ENCODE measurements at regions not wholly inside any gene's neighbourhood (a gene's known extent, or its start where the extent isn't known, plus 50 kb on each side); places are given as distances from the start of the nearest gene placed in this dataset.

- Histone ChIP-seq H3K36me3 (ENCODE audit: low read depth, low read length) (no peaks in the 10 kb centered on the region), H3K9ac (ENCODE audit: low read length) (no peak overlapping the region), H3K4me2 (ENCODE audit: low read length) (no peak overlapping the region), H3K27me3 (ENCODE audit: low read length) (no peaks in the 10 kb centered on the region), H4K20me1 (ENCODE audit: low read length) (no peaks in the 10 kb centered on the region), H3K27ac (ENCODE audit: low read length) (no peak overlapping the region), H3K4me3 (ENCODE audit: low read length) (no peak overlapping the region), H2AFZ (ENCODE audit: low read length) (no peak overlapping the region), H3F3A (ENCODE audit: low read length, unreplicated experiment) (no peaks in the 10 kb centered on the region), H3K79me2 (ENCODE audit: low read length) (no peaks in the 10 kb centered on the region), H3K9me3 (ENCODE audit: low read length) (no peaks in the 10 kb centered on the region), H3K4me1 (ENCODE audit: insufficient read depth, low read length) (no peaks in the 10 kb centered on the region), H3K9me2 (replicated peaks; ENCODE audit: low read length) (no peaks in the 10 kb centered on the region)
- ChIA-PET CTCF (no interaction called here), POLR2A (ENCODE audit: unreplicated experiment) (no interaction called here)
- intact Hi-C loops (cut with micrococcal nuclease): no loop called here
- ATAC-seq (no peak), DNase-seq (no peak)
- no TSS peak for BruUV-seq (replicated peaks)
- TF ChIP-seq EZH2 (IDR thresholded peaks at IDR 0.05; ENCODE audit: low read length, unreplicated experiment) (no peak), CTCF (conservative IDR thresholded peaks at IDR 0.05; ENCODE audit: low read depth, low read length) (no peak)
These were observed 346.2 kb upstream of the MEX3C start for GRCh38 chr18:51543658-51544155.

- no TSS peak for BruUV-seq (replicated peaks)
- Histone ChIP-seq H3K79me2 (ENCODE audit: low read length) (no peaks in the 10 kb centered on the region), H4K20me1 (ENCODE audit: low read length) (no peaks in the 10 kb centered on the region), H3K9me3 (ENCODE audit: low read length) (no peaks in the 10 kb centered on the region), H3K4me3 (ENCODE audit: low read length) (no peak overlapping the region), H3K4me2 (ENCODE audit: low read length) (no peak overlapping the region), H3K27ac (ENCODE audit: low read length) (no peak overlapping the region), H3K36me3 (ENCODE audit: low read depth, low read length) (no peaks in the 10 kb centered on the region), H2AFZ (ENCODE audit: low read length) (no peak overlapping the region), H3F3A (ENCODE audit: low read length, unreplicated experiment) (no peaks in the 10 kb centered on the region), H3K9me2 (replicated peaks; ENCODE audit: low read length) (no peaks in the 10 kb centered on the region), H3K9ac (ENCODE audit: low read length) (no peak overlapping the region), H3K4me1 (ENCODE audit: insufficient read depth, low read length) (no peaks in the 10 kb centered on the region), H3K27me3 (ENCODE audit: low read length) (no peaks in the 10 kb centered on the region)
- no peak for TF ChIP-seq EZH2phosphoT487 (IDR thresholded peaks at IDR 0.05; ENCODE audit: borderline replicate concordance, low read length)
- no peak for TF ChIP-seq EZH2 (IDR thresholded peaks at IDR 0.05; ENCODE audit: low read length, unreplicated experiment)
- no peak for TF ChIP-seq CTCF (conservative IDR thresholded peaks at IDR 0.05; ENCODE audit: low read depth, low read length)
- CTCF ChIA-PET: no interaction called here
- DNase-seq (no peak), ATAC-seq (no peak)
- intact Hi-C loops (cut with micrococcal nuclease): no loop called here
- POLR2A ChIA-PET (ENCODE audit: unreplicated experiment): no interaction called here
These were observed 348.0 kb upstream of the MEX3C start for GRCh38 chr18:51545446-51545845.

- intact Hi-C loops (cut with micrococcal nuclease): no loop called here
- Histone ChIP-seq H3F3A (ENCODE audit: low read length, unreplicated experiment) (no peaks in the 10 kb centered on the region), H3K9ac (ENCODE audit: low read length) (no peak overlapping the region), H3K4me3 (ENCODE audit: low read length) (no peak overlapping the region), H3K36me3 (ENCODE audit: low read depth, low read length) (no peaks in the 10 kb centered on the region), H3K27me3 (ENCODE audit: low read length) (no peaks in the 10 kb centered on the region), H3K4me2 (ENCODE audit: low read length) (no peak overlapping the region), H3K9me3 (ENCODE audit: low read length) (no peaks in the 10 kb centered on the region), H3K27ac (ENCODE audit: low read length) (no peak overlapping the region), H3K4me1 (ENCODE audit: insufficient read depth, low read length) (no peaks in the 10 kb centered on the region), H3K9me2 (replicated peaks; ENCODE audit: low read length) (no peaks in the 10 kb centered on the region), H4K20me1 (ENCODE audit: low read length) (no peaks in the 10 kb centered on the region), H3K79me2 (ENCODE audit: low read length) (no peaks in the 10 kb centered on the region), H2AFZ (ENCODE audit: low read length) (no peak overlapping the region)
- ATAC-seq (no peak), DNase-seq (no peak)
- BruUV-seq (replicated peaks): no TSS peak
- POLR2A ChIA-PET (ENCODE audit: unreplicated experiment): no interaction called here
- CTCF ChIA-PET: no interaction called here
- TF ChIP-seq CTCF (conservative IDR thresholded peaks at IDR 0.05; ENCODE audit: low read depth, low read length) (no peak), EZH2phosphoT487 (IDR thresholded peaks at IDR 0.05; ENCODE audit: borderline replicate concordance, low read length) (no peak), EZH2 (IDR thresholded peaks at IDR 0.05; ENCODE audit: low read length, unreplicated experiment) (no peak)
These were observed 361.9 kb upstream of the MEX3C start for GRCh38 chr18:51559198-51559901.
